ENCODE measurements at regions not wholly inside any gene's neighbourhood (a gene's known extent, or its start where the extent isn't known, plus 50 kb on each side); places are given as distances from the start of the nearest gene placed in this dataset.

- ATAC-seq: no peak
- H3K79me2 ChIP-seq (ENCODE audit: low read length): no peaks in the 10 kb centered on the region
- no peak overlapping the region for H3K4me2 ChIP-seq (ENCODE audit: low read length)
- no peaks in the 10 kb centered on the region for H3K9me3 ChIP-seq (ENCODE audit: low read length)
- no peaks in the 10 kb centered on the region for H3K36me3 ChIP-seq (ENCODE audit: low read depth, low read length)
- no peak overlapping the region for H2AFZ ChIP-seq (ENCODE audit: low read length)
- no peak for DNase-seq
- no peaks in the 10 kb centered on the region for H3F3A ChIP-seq (ENCODE audit: low read length, unreplicated experiment)
- no peaks in the 10 kb centered on the region for H4K20me1 ChIP-seq (ENCODE audit: low read length)
- no peak overlapping the region for H3K9ac ChIP-seq (ENCODE audit: low read length)
- intact Hi-C loops (cut with micrococcal nuclease): no loop called here
- CTCF ChIA-PET: no interaction called here
- H3K27ac ChIP-seq (ENCODE audit: low read length): no peak overlapping the region
- H3K4me3 ChIP-seq (ENCODE audit: low read length): no peak overlapping the region
- no peaks in the 10 kb centered on the region for H3K4me1 ChIP-seq (ENCODE audit: insufficient read depth, low read length)
- no peaks in the 10 kb centered on the region for H3K27me3 ChIP-seq (ENCODE audit: low read length)
- POLR2A ChIA-PET (ENCODE audit: unreplicated experiment): no interaction called here
- no TSS peak for BruUV-seq (replicated peaks)
- no peaks in the 10 kb centered on the region for H3K9me2 ChIP-seq (replicated peaks; ENCODE audit: low read length)
- TF ChIP-seq, protein P1, sequence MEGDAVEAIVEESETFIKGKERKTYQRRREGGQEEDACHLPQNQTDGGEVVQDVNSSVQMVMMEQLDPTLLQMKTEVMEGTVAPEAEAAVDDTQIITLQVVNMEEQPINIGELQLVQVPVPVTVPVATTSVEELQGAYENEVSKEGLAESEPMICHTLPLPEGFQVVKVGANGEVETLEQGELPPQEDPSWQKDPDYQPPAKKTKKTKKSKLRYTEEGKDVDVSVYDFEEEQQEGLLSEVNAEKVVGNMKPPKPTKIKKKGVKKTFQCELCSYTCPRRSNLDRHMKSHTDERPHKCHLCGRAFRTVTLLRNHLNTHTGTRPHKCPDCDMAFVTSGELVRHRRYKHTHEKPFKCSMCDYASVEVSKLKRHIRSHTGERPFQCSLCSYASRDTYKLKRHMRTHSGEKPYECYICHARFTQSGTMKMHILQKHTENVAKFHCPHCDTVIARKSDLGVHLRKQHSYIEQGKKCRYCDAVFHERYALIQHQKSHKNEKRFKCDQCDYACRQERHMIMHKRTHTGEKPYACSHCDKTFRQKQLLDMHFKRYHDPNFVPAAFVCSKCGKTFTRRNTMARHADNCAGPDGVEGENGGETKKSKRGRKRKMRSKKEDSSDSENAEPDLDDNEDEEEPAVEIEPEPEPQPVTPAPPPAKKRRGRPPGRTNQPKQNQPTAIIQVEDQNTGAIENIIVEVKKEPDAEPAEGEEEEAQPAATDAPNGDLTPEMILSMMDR (conservative IDR thresholded peaks at IDR 0.05; ENCODE audit: low read depth, low read length): no peak
- no peak for TF ChIP-seq EZH2phosphoT487 (IDR thresholded peaks at IDR 0.05; ENCODE audit: borderline replicate concordance, low read length)
- TF ChIP-seq EZH2 (IDR thresholded peaks at IDR 0.05; ENCODE audit: low read length, unreplicated experiment): no peak
Observed at GRCh38 chr5:109611505-109611904, 78.2 kb upstream of the MAN2A1 start.

- no peaks in the 10 kb centered on the region for H3K9me2 ChIP-seq (replicated peaks; ENCODE audit: low read length)
- H2AFZ ChIP-seq (ENCODE audit: low read length): no peak overlapping the region
- intact Hi-C loops (cut with micrococcal nuclease): no loop called here
- BruUV-seq (replicated peaks): no TSS peak
- H3K4me2 ChIP-seq (ENCODE audit: low read length): no peak overlapping the region
- H3K27ac ChIP-seq (ENCODE audit: low read length): no peak overlapping the region
- ATAC-seq: no peak
- POLR2A ChIA-PET (ENCODE audit: unreplicated experiment): no interaction called here
- no peaks in the 10 kb centered on the region for H3K79me2 ChIP-seq (ENCODE audit: low read length)
- no peaks in the 10 kb centered on the region for H3K9me3 ChIP-seq (ENCODE audit: low read length)
- no peaks in the 10 kb centered on the region for H3K27me3 ChIP-seq (ENCODE audit: low read length)
- TF ChIP-seq, protein P1 (conservative IDR thresholded peaks at IDR 0.05; ENCODE audit: low read depth, low read length): no peak
- no peak for TF ChIP-seq EZH2phosphoT487 (IDR thresholded peaks at IDR 0.05; ENCODE audit: borderline replicate concordance, low read length)
- no peak for TF ChIP-seq EZH2 (IDR thresholded peaks at IDR 0.05; ENCODE audit: low read length, unreplicated experiment)
- no peak for DNase-seq
- H3K36me3 ChIP-seq (ENCODE audit: low read depth, low read length): no peaks in the 10 kb centered on the region
- no peak overlapping the region for H3K4me3 ChIP-seq (ENCODE audit: low read length)
- H3K4me1 ChIP-seq (ENCODE audit: insufficient read depth, low read length): no peaks in the 10 kb centered on the region
- H4K20me1 ChIP-seq (ENCODE audit: low read length): no peaks in the 10 kb centered on the region
- no peaks in the 10 kb centered on the region for H3F3A ChIP-seq (ENCODE audit: low read length, unreplicated experiment)
- no peak overlapping the region for H3K9ac ChIP-seq (ENCODE audit: low read length)
- CTCF ChIA-PET: no interaction called here
Observed at GRCh38 chr5:109611061-109611460, 78.7 kb upstream of the MAN2A1 start.

DNA sequence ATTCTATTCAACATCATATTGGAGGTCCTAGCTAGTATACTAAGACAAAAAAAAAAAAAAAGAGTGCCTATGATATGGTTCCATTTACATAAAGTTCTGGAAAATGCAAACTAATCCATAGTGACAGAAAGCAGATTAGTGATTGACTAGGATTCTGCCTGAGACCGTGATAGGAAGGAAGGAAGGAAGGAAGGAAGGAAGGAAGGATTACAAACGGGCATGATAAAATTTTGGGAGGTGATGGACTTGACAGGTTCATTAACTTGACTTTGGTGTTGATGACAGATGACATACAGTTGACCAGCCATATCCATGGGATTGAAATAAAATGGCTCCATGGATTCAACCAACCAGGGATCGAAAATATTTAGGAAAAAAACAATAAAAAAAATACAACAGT lies 79.1 kb upstream of the MAN2A1 start:
- no TSS peak for BruUV-seq (replicated peaks)
- Histone ChIP-seq H3K9me3 (ENCODE audit: low read length) (no peaks in the 10 kb centered on the region), H3K27me3 (ENCODE audit: low read length) (no peaks in the 10 kb centered on the region), H3K4me1 (ENCODE audit: insufficient read depth, low read length) (no peaks in the 10 kb centered on the region), H3K4me3 (ENCODE audit: low read length) (no peak overlapping the region), H3K79me2 (ENCODE audit: low read length) (no peaks in the 10 kb centered on the region), H4K20me1 (ENCODE audit: low read length) (no peaks in the 10 kb centered on the region), H3K9ac (ENCODE audit: low read length) (no peak overlapping the region), H2AFZ (ENCODE audit: low read length) (no peak overlapping the region), H3K9me2 (replicated peaks; ENCODE audit: low read length) (no peaks in the 10 kb centered on the region), H3K36me3 (ENCODE audit: low read depth, low read length) (no peaks in the 10 kb centered on the region), H3K27ac (ENCODE audit: low read length) (no peak overlapping the region), H3F3A (ENCODE audit: low read length, unreplicated experiment) (no peaks in the 10 kb centered on the region), H3K4me2 (ENCODE audit: low read length) (no peak overlapping the region)
- intact Hi-C loops (cut with micrococcal nuclease): no loop called here
- POLR2A ChIA-PET (ENCODE audit: unreplicated experiment): no interaction called here
- CTCF ChIA-PET: no interaction called here
- TF ChIP-seq EZH2 (IDR thresholded peaks at IDR 0.05; ENCODE audit: low read length, unreplicated experiment) (no peak), EZH2phosphoT487 (IDR thresholded peaks at IDR 0.05; ENCODE audit: borderline replicate concordance, low read length) (no peak)
- TF ChIP-seq, protein P1 (conservative IDR thresholded peaks at IDR 0.05; ENCODE audit: low read depth, low read length): no peak
- ATAC-seq: no peak
- no peak for DNase-seq

All from PC-3 (cell line).